ENCODE measurements at regions not wholly inside any gene's neighbourhood (a gene's known extent, or its start where the extent isn't known, plus 50 kb on each side); places are given as distances from the start of the nearest gene placed in this dataset.

- no peaks in the 10 kb centered on the region for H3K4me1 ChIP-seq (ENCODE audit: control insufficient read depth, insufficient read depth, low read length)
- no peak overlapping the region for H3K27ac ChIP-seq (ENCODE audit: low read length)
- H3K27me3 ChIP-seq (ENCODE audit: control insufficient read depth, insufficient read depth) = no peaks in the 10 kb centered on the region
- DNase-seq = no peak
- ATAC-seq = no peak
- intact Hi-C loops (cut with DNase I) = no loop called here
- no peaks in the 10 kb centered on the region for H3K9me3 ChIP-seq (ENCODE audit: control insufficient read depth, low read length)
- H3K4me3 ChIP-seq (ENCODE audit: low read length) = no peak overlapping the region
- WGBS = 75% methylated on average over 6 of the region's 6 CpGs
These were observed 260.1 kb upstream of the ARID1B start for GRCh38 chr6:156517088-156517487.

GRCh38 chr6:156515242-156515641, 261.9 kb upstream of the ARID1B start:
- intact Hi-C loops (cut with DNase I) = no loop called here
- no peak overlapping the region for H3K4me3 ChIP-seq (ENCODE audit: low read length)
- DNase-seq (no peak), ATAC-seq (no peak)
- H3K4me1 ChIP-seq (ENCODE audit: control insufficient read depth, insufficient read depth, low read length) = no peaks in the 10 kb centered on the region
- H3K27ac ChIP-seq (ENCODE audit: low read length) = no peak overlapping the region
- no peaks in the 10 kb centered on the region for H3K27me3 ChIP-seq (ENCODE audit: control insufficient read depth, insufficient read depth)
- WGBS = 62% methylated on average over 4 of the region's 4 CpGs
- H3K9me3 ChIP-seq (ENCODE audit: control insufficient read depth, low read length) = no peaks in the 10 kb centered on the region

GRCh38 chr6:156513504-156513903, 263.7 kb upstream of the ARID1B start:
- no peaks in the 10 kb centered on the region for H3K27me3 ChIP-seq (ENCODE audit: control insufficient read depth, insufficient read depth)
- ATAC-seq = no peak
- no peak for DNase-seq
- H3K4me1 ChIP-seq (ENCODE audit: control insufficient read depth, insufficient read depth, low read length) = no peaks in the 10 kb centered on the region
- no peak overlapping the region for H3K4me3 ChIP-seq (ENCODE audit: low read length)
- WGBS = 64% methylated on average over 2 of the region's 2 CpGs
- H3K27ac ChIP-seq (ENCODE audit: low read length) = no peak overlapping the region
- no peaks in the 10 kb centered on the region for H3K9me3 ChIP-seq (ENCODE audit: control insufficient read depth, low read length)
- intact Hi-C loops (cut with DNase I) = no loop called here

- intact Hi-C loops (cut with DNase I) = no loop called here
- Histone ChIP-seq H3K9me3 (ENCODE audit: control insufficient read depth, low read length) (no peaks in the 10 kb centered on the region), H3K27me3 (ENCODE audit: control insufficient read depth, insufficient read depth) (no peaks in the 10 kb centered on the region), H3K27ac (ENCODE audit: low read length) (no peak overlapping the region), H3K4me3 (ENCODE audit: low read length) (no peak overlapping the region), H3K4me1 (ENCODE audit: control insufficient read depth, insufficient read depth, low read length) (no peaks in the 10 kb centered on the region)
- DNase-seq = no peak
- ATAC-seq = no peak
These were observed 265.6 kb upstream of the ARID1B start for GRCh38 chr6:156511570-156511969.

- Histone ChIP-seq H3K9me3 (ENCODE audit: control insufficient read depth, low read length) (no peaks in the 10 kb centered on the region), H3K4me1 (ENCODE audit: control insufficient read depth, insufficient read depth, low read length) (no peaks in the 10 kb centered on the region), H3K4me3 (ENCODE audit: low read length) (no peak overlapping the region), H3K27ac (ENCODE audit: low read length) (no peak overlapping the region), H3K27me3 (ENCODE audit: control insufficient read depth, insufficient read depth) (no peaks in the 10 kb centered on the region)
- 71% methylated on average over 5 of the region's 5 CpGs for WGBS
- intact Hi-C loops (cut with DNase I) = no loop called here
- DNase-seq (no peak), ATAC-seq (no peak)
These were observed 266.1 kb upstream of the ARID1B start for GRCh38 chr6:156511051-156511450.

GRCh38 chr6:156510242-156510641, 266.9 kb upstream of the ARID1B start:
- Histone ChIP-seq H3K4me1 (ENCODE audit: control insufficient read depth, insufficient read depth, low read length) (no peaks in the 10 kb centered on the region), H3K27me3 (ENCODE audit: control insufficient read depth, insufficient read depth) (no peaks in the 10 kb centered on the region), H3K4me3 (ENCODE audit: low read length) (no peak overlapping the region), H3K27ac (ENCODE audit: low read length) (no peak overlapping the region), H3K9me3 (ENCODE audit: control insufficient read depth, low read length) (no peaks in the 10 kb centered on the region)
- intact Hi-C loops (cut with DNase I) = no loop called here
- ATAC-seq (no peak), DNase-seq (no peak)
- 82% methylated on average over 2 of the region's 2 CpGs for WGBS

DNA sequence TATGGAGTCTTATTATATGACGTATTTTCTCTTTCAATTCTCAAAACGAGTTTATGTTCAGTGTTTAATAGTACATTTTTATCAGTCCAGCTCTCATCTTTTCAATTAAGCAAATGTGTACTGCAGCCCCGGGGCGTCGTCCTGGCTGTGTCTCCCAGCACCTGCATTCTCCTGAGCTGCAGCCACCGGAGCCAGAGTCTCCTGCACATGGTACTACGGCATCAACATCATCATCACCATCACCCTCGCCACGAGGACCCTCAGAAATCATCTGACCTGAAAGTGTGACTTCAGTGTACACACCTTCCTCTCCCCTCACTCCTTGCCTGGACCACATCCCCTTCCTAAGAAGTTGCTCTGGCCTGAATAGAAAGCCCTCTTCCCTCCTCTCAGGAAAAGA, 267.7 kb upstream of the ARID1B start:
- Histone ChIP-seq H3K4me1 (ENCODE audit: control insufficient read depth, insufficient read depth, low read length) (no peaks in the 10 kb centered on the region), H3K4me3 (ENCODE audit: low read length) (no peak overlapping the region), H3K9me3 (ENCODE audit: control insufficient read depth, low read length) (no peaks in the 10 kb centered on the region), H3K27me3 (ENCODE audit: control insufficient read depth, insufficient read depth) (no peaks in the 10 kb centered on the region), H3K27ac (ENCODE audit: low read length) (no peak overlapping the region)
- ATAC-seq (no peak), DNase-seq (no peak)
- intact Hi-C loops (cut with DNase I) = no loop called here
- WGBS = 87% methylated on average over 9 of the region's 9 CpGs

DNA sequence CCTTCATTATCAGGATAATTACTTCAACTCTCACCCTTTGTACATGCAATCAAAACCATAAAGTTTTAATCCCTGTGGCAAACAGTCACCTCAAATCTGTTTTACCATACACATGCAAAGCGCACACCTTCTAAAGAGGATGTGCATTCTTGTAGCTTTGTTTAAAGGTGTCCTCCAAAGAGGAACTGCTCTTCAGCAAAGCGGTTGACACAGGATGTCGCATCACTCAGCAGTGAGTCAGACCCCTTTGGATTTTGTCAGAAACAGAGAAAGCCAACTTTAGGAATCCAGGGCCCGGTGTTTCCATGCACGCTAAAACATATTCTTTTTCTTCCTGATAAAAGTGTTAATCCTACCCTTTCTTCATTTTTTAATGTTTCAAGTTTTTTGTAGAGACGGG, 268.3 kb upstream of the ARID1B start:
- Histone ChIP-seq H3K27ac (ENCODE audit: low read length) (no peak overlapping the region), H3K4me3 (ENCODE audit: low read length) (no peak overlapping the region), H3K4me1 (ENCODE audit: control insufficient read depth, insufficient read depth, low read length) (no peaks in the 10 kb centered on the region), H3K27me3 (ENCODE audit: control insufficient read depth, insufficient read depth) (no peaks in the 10 kb centered on the region), H3K9me3 (ENCODE audit: control insufficient read depth, low read length) (no peaks in the 10 kb centered on the region)
- ATAC-seq = no peak
- WGBS = 76% methylated on average over 6 of the region's 6 CpGs
- DNase-seq = no peak
- intact Hi-C loops (cut with DNase I) = no loop called here

DNA sequence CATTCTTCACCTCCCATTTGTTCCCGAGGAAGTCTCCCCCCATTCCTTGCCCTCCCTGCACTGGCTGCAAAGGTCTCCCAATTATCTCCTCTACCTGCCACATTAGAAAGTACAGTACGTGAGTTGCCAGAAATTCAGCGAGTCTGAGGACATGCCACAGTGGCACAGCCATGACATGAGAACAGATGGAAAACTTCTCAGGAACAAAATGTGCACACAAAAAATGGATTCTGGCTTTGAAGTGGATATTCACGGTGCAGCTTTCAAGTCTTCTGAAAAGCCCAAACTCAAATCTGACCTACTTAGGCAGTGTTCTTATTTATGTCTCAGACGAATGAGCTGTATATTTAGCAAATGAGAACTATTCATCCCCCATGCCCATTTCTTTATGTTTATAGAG, 269.1 kb upstream of the ARID1B start:
- Histone ChIP-seq H3K27me3 (ENCODE audit: control insufficient read depth, insufficient read depth) (no peaks in the 10 kb centered on the region), H3K9me3 (ENCODE audit: control insufficient read depth, low read length) (no peaks in the 10 kb centered on the region), H3K4me1 (ENCODE audit: control insufficient read depth, insufficient read depth, low read length) (no peaks in the 10 kb centered on the region), H3K4me3 (ENCODE audit: low read length) (no peak overlapping the region), H3K27ac (ENCODE audit: low read length) (no peak overlapping the region)
- intact Hi-C loops (cut with DNase I) = no loop called here
- DNase-seq (no peak), ATAC-seq (no peak)
- 68% methylated on average over 5 of the region's 5 CpGs for WGBS

- Histone ChIP-seq H3K4me1 (ENCODE audit: control insufficient read depth, insufficient read depth, low read length) (no peaks in the 10 kb centered on the region), H3K4me3 (ENCODE audit: low read length) (no peak overlapping the region), H3K9me3 (ENCODE audit: control insufficient read depth, low read length) (no peaks in the 10 kb centered on the region), H3K27me3 (ENCODE audit: control insufficient read depth, insufficient read depth) (no peaks in the 10 kb centered on the region), H3K27ac (ENCODE audit: low read length) (no peak overlapping the region)
- intact Hi-C loops (cut with DNase I) = no loop called here
- ATAC-seq (no peak), DNase-seq (no peak)
- 59% methylated on average over 15 of the region's 15 CpGs for WGBS
These were observed 269.5 kb upstream of the ARID1B start for GRCh38 chr6:156507656-156508055.

GRCh38 chr6:156507106-156507505, 270.1 kb upstream of the ARID1B start:
- Histone ChIP-seq H3K27ac (ENCODE audit: low read length) (no peak overlapping the region), H3K4me3 (ENCODE audit: low read length) (no peak overlapping the region), H3K9me3 (ENCODE audit: control insufficient read depth, low read length) (no peaks in the 10 kb centered on the region), H3K4me1 (ENCODE audit: control insufficient read depth, insufficient read depth, low read length) (no peaks in the 10 kb centered on the region), H3K27me3 (ENCODE audit: control insufficient read depth, insufficient read depth) (no peaks in the 10 kb centered on the region)
- ATAC-seq (no peak), DNase-seq (no peak)
- intact Hi-C loops (cut with DNase I) = no loop called here
- WGBS = 75% methylated on average over 6 of the region's 6 CpGs

DNA sequence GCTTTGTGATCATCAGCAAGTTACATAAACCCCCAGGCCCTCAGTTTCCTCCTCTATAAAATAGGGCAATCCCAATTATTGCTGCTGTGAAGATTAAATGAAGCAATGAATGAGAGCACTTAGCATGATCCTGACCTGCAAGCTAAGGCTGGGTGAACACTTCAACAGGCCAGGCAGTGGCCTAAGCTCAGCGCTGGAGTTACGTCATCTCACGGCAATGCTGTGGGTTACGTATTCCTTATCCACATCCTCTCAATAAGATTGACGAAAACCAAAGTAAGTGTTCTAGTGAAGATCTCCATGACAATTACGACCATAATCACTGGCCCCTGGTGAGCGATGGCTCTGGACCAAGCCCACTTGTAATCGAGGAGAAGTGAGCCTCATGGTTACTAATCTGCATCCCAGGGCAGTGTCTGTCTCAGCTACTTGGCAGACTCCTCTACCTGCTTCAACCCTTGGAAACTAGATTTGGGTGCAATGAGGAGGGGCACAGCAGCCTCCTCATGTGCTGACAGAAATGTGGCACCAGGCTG, 274.1 kb upstream of the ARID1B start:
- Histone ChIP-seq H3K27me3 (ENCODE audit: control insufficient read depth, insufficient read depth) (no peaks in the 10 kb centered on the region), H3K27ac (ENCODE audit: low read length) (no peak overlapping the region), H3K4me3 (ENCODE audit: low read length) (no peak overlapping the region), H3K9me3 (ENCODE audit: control insufficient read depth, low read length) (no peaks in the 10 kb centered on the region), H3K4me1 (ENCODE audit: control insufficient read depth, insufficient read depth, low read length) (no peaks in the 10 kb centered on the region)
- WGBS = 82% methylated on average over 8 of the region's 8 CpGs
- DNase-seq = no peak
- intact Hi-C loops (cut with DNase I) = no loop called here
- ATAC-seq = no peak
